SK-N-SH treated with all-trans-retinoic acid at 6 μM for 48 hours (cell line): ENCODE measurements at regions not wholly inside any gene's neighbourhood (a gene's known extent, or its start where the extent isn't known, plus 50 kb on each side); places are given as distances from the start of the nearest gene placed in this dataset.

Experiments used
- ATAC-seq: fragments of 200-7000 bp; cut with Tn5 transposase; 3 replicates; pipeline ENCODE4 v1.9.1; 2020; ENCODE audit warnings: mild to moderate bottlenecking, moderate library complexity
- ARNTL ChIP-seq: fragments of 450-650 bp; formaldehyde crosslinking; IDR thresholded peaks from 2 replicates; pipeline ENCODE4 v1.5.0; 2020; ENCODE audit warnings: low read depth, mild to moderate bottlenecking, moderate library complexity, borderline replicate concordance
- BACH2 ChIP-seq: fragments of 250-450 bp; sonication (Bioruptor Pico); IDR thresholded peaks from 2 replicates; pipeline ENCODE4 v1.9.0; 2021; ENCODE audit warnings: mild to moderate bottlenecking, borderline replicate concordance
- CSDC2 ChIP-seq: fragments of 250-450 bp; sonication (Bioruptor Pico); IDR thresholded peaks from 2 replicates; pipeline ENCODE4 v1.5.0; 2020; ENCODE audit warnings: mild to moderate bottlenecking, moderate library complexity
- ESRRG ChIP-seq: fragments of 250-450 bp; sonication (Bioruptor Pico); IDR thresholded peaks from 2 replicates; pipeline ENCODE4 v1.6.1; 2021; ENCODE audit warnings: mild to moderate bottlenecking
- GLIS3 ChIP-seq: fragments of 250-450 bp; sonication (Bioruptor Pico); IDR thresholded peaks from 2 replicates; pipeline ENCODE4 v1.5.0; 2020; ENCODE audit warnings: mild to moderate bottlenecking, moderate library complexity
- ISL1 ChIP-seq: fragments of 250-450 bp; sonication (Bioruptor Pico); IDR thresholded peaks from 2 replicates; pipeline ENCODE4 v2.1.2; 2022; ENCODE audit warnings: mild to moderate bottlenecking, moderate library complexity
- OSR1 ChIP-seq: fragments of 250-450 bp; sonication (Bioruptor Pico); IDR thresholded peaks from 2 replicates; pipeline ENCODE4 v1.8.0; 2022; ENCODE audit warnings: moderate library complexity, mild to moderate bottlenecking, inconsistent platforms
- PPARA ChIP-seq: fragments of 250-450 bp; sonication (Bioruptor Pico); IDR thresholded peaks from 2 replicates; pipeline ENCODE4 v1.5.0; 2020; ENCODE audit warnings: mild to moderate bottlenecking, borderline replicate concordance
- SNAI2 ChIP-seq: fragments of 250-450 bp; sonication (Bioruptor Pico); IDR thresholded peaks from 2 replicates; pipeline ENCODE4 v1.5.0; 2020; ENCODE audit warnings: mild to moderate bottlenecking, moderate library complexity
- ZC3H10 ChIP-seq: fragments of 250-450 bp; sonication (Bioruptor Pico); IDR thresholded peaks from 2 replicates; pipeline ENCODE4 v1.5.1; 2021; ENCODE audit warnings: mild to moderate bottlenecking, moderate library complexity
- ZFP30 ChIP-seq: fragments of 450-650 bp; formaldehyde crosslinking; IDR thresholded peaks from 2 replicates; pipeline ENCODE4 v1.5.0; 2022; ENCODE audit warnings: mild to moderate bottlenecking, moderate library complexity
- ZNF565 ChIP-seq: fragments of 450-650 bp; formaldehyde crosslinking; conservative IDR thresholded peaks from 2 replicates; pipeline ENCODE4 v1.5.0; 2020; ENCODE audit warnings: low read depth, mild to moderate bottlenecking, moderate library complexity
- ZNF70 ChIP-seq: fragments of 450-650 bp; formaldehyde crosslinking; IDR thresholded peaks from 2 replicates; pipeline ENCODE4 v1.5.0; 2020; ENCODE audit warnings: mild to moderate bottlenecking, moderate library complexity
- ZNF8 ChIP-seq: fragments of 450-650 bp; formaldehyde crosslinking; IDR thresholded peaks from 2 replicates; pipeline ENCODE4 v1.5.0; 2020; ENCODE audit warnings: mild to moderate bottlenecking, moderate library complexity
- TF ChIP-seq, protein P1 (sequence below): fragments of 250-450 bp; sonication (Bioruptor Pico); IDR thresholded peaks from 2 replicates; pipeline ENCODE4 v1.5.1; 2021; ENCODE audit warnings: mild to moderate bottlenecking, moderate library complexity
- TF ChIP-seq, protein P2 (sequence below): fragments of 250-450 bp; sonication (Bioruptor Pico); IDR thresholded peaks from 2 replicates; pipeline ENCODE4 v1.8.0; 2020; ENCODE audit warnings: mild to moderate bottlenecking, moderate library complexity, borderline replicate concordance
- TF ChIP-seq, protein P3 (sequence below): fragments of 250-450 bp; sonication (Bioruptor Pico); IDR thresholded peaks from 2 replicates; pipeline ENCODE4 v1.8.0; 2021; ENCODE audit warnings: low read depth, mild to moderate bottlenecking, moderate library complexity, borderline replicate concordance
- TF ChIP-seq, protein P4 (sequence below): fragments of 250-450 bp; sonication (Bioruptor Pico); IDR thresholded peaks from 2 replicates; pipeline ENCODE4 v1.5.1; 2020; ENCODE audit warnings: low read depth, mild to moderate bottlenecking, moderate library complexity

DNA sequence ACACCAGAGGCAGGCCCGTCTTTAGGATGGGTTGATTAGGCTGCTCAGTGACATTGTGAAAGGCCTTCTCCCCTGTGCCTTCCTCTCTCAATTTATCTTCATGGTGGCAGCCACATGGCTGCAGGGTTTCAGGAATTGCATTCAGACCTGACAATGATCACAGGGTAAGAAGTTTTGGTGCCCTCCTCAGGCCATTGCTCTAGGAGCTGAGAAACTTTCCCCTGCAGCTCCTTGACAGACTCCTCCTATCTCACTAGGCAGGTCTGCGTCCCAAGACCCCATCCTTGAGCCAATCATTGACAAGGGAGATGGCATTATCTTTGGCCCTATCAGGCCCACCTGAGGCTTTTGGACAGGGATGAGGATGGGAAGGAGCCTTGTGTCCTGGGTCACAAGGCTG is 57.4 kb upstream of the ANO4 start:
- ATAC-seq, result no peak
- TF ChIP-seq OSR1 (CRISPR knock-in tag) (no peak), ZNF8 (CRISPR knock-in tag) (no peak), ZC3H10 (CRISPR knock-in tag) (no peak), BACH2 (CRISPR knock-in tag) (no peak), SNAI2 (CRISPR knock-in tag) (no peak), ZNF70 (CRISPR knock-in tag) (no peak)
- TF ChIP-seq, protein P1, sequence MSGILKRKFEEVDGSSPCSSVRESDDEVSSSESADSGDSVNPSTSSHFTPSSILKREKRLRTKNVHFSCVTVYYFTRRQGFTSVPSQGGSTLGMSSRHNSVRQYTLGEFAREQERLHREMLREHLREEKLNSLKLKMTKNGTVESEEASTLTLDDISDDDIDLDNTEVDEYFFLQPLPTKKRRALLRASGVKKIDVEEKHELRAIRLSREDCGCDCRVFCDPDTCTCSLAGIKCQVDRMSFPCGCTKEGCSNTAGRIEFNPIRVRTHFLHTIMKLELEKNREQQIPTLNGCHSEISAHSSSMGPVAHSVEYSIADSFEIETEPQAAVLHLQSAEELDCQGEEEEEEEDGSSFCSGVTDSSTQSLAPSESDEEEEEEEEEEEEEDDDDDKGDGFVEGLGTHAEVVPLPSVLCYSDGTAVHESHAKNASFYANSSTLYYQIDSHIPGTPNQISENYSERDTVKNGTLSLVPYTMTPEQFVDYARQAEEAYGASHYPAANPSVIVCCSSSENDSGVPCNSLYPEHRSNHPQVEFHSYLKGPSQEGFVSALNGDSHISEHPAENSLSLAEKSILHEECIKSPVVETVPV (CRISPR knock-in tag), result no peak
- TF ChIP-seq, protein P2, sequence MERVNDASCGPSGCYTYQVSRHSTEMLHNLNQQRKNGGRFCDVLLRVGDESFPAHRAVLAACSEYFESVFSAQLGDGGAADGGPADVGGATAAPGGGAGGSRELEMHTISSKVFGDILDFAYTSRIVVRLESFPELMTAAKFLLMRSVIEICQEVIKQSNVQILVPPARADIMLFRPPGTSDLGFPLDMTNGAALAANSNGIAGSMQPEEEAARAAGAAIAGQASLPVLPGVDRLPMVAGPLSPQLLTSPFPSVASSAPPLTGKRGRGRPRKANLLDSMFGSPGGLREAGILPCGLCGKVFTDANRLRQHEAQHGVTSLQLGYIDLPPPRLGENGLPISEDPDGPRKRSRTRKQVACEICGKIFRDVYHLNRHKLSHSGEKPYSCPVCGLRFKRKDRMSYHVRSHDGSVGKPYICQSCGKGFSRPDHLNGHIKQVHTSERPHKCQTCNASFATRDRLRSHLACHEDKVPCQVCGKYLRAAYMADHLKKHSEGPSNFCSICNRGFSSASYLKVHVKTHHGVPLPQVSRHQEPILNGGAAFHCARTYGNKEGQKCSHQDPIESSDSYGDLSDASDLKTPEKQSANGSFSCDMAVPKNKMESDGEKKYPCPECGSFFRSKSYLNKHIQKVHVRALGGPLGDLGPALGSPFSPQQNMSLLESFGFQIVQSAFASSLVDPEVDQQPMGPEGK, result no peak

DNA sequence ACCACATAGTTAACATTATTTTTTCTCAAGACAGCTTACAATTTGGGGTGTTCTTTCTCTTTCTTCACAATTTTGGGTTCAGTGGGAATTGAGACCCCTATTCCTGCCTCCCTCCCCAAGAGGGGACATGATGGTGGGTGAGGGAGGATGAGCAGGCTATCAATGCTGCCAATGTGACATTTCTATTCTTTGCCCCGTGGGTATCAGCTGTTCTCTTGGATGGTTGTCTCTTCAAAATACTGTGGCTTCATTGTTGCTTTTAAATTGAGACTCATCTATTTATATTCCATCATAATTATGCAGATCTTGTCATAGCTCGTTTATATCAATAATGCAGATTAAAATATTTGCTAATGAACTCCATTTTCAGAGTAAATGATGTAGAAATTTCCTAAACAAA is 56.5 kb upstream of the ANO4 start:
- TF ChIP-seq, protein P3, sequence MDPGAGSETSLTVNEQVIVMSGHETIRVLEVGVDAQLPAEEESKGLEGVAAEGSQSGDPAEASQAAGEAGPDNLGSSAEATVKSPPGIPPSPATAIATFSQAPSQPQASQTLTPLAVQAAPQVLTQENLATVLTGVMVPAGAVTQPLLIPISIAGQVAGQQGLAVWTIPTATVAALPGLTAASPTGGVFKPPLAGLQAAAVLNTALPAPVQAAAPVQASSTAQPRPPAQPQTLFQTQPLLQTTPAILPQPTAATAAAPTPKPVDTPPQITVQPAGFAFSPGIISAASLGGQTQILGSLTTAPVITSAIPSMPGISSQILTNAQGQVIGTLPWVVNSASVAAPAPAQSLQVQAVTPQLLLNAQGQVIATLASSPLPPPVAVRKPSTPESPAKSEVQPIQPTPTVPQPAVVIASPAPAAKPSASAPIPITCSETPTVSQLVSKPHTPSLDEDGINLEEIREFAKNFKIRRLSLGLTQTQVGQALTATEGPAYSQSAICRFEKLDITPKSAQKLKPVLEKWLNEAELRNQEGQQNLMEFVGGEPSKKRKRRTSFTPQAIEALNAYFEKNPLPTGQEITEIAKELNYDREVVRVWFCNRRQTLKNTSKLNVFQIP (CRISPR knock-in tag), result no peak
- no peak for TF ChIP-seq PPARA (CRISPR knock-in tag)
- no peak for TF ChIP-seq ESRRG (CRISPR knock-in tag)
- TF ChIP-seq ZFP30 (CRISPR knock-in tag), result no peak
- TF ChIP-seq ZNF70 (CRISPR knock-in tag), result no peak
- TF ChIP-seq ZC3H10 (CRISPR knock-in tag), result no peak
- no peak for TF ChIP-seq OSR1 (CRISPR knock-in tag)
- TF ChIP-seq GLIS3 (CRISPR knock-in tag), result no peak
- TF ChIP-seq ARNTL (CRISPR knock-in tag), result no peak
- no peak for TF ChIP-seq BACH2 (CRISPR knock-in tag)
- TF ChIP-seq ZNF565 (CRISPR knock-in tag), result no peak
- TF ChIP-seq ISL1, result no peak
- TF ChIP-seq, protein P4, sequence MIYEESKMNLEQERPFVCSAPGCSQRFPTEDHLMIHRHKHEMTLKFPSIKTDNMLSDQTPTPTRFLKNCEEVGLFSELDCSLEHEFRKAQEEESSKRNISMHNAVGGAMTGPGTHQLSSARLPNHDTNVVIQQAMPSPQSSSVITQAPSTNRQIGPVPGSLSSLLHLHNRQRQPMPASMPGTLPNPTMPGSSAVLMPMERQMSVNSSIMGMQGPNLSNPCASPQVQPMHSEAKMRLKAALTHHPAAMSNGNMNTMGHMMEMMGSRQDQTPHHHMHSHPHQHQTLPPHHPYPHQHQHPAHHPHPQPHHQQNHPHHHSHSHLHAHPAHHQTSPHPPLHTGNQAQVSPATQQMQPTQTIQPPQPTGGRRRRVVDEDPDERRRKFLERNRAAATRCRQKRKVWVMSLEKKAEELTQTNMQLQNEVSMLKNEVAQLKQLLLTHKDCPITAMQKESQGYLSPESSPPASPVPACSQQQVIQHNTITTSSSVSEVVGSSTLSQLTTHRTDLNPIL (CRISPR knock-in tag), result no peak
- no peak for ATAC-seq

DNA sequence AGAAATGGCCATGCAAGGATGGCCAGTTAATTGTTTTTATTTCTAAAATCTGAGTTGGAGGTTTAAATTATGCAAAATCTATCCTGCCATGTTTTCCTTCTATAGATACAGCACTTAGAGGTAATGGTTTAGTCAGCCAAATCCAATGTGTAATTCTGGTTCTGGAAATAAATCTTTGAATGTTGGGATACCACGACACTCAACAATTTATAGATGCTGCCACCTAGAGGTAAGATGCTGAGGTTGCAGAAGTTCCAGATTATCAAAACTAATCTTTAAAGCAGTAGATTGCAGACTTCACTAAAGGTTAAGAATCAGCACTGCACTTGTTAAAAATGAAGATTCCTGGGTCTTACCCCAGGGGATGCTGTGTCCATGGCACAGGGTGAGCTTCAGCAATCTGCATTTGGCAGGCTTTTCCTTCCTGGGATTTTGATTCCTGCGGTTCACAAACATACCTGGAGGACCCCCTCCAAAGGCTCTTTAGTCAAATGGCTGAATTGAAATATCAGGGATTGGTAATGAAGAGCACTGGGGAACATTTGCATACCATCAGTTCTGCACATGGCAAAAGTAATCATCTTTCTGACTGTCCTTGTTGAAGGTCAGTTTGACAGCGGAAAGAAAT is 53.4 kb upstream of the ANO4 start:
- TF ChIP-seq ZNF565 (CRISPR knock-in tag), result no peak
- TF ChIP-seq ARNTL (CRISPR knock-in tag), result no peak
- no peak for TF ChIP-seq OSR1 (CRISPR knock-in tag)
- TF ChIP-seq CSDC2 (CRISPR knock-in tag), result no peak
- TF ChIP-seq ZFP30 (CRISPR knock-in tag), result no peak
- TF ChIP-seq, all 23 proteins: peak for 0
- peak; percentile 77 for ATAC-seq

DNA sequence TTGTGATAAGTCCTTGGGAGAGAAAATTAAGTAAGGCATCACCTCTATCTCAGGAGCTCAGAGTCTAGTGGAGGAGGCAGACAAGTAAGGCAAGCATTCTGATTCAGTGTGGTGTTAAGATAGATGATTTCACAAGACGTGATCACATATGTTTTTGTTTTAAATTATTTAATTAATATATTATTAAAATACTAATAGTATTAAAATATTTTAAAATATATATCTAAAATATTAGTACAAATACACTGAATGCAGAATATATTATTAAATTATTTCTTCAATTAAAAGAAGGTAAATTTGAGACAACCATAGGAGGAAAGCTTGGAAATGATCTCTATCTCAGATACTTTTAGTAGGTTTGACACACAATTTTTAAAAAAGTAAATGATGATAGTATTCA is 51.5 kb upstream of the ANO4 start:
- TF ChIP-seq, protein P2, result no peak
- no peak for ATAC-seq
